ENCODE measurements at regions not wholly inside any gene's neighbourhood (a gene's known extent, or its start where the extent isn't known, plus 50 kb on each side); places are given as distances from the start of the nearest gene placed in this dataset.
A peak's percentile ranks its signal among the peaks of the same experiment; 100 is the strongest.

DNA sequence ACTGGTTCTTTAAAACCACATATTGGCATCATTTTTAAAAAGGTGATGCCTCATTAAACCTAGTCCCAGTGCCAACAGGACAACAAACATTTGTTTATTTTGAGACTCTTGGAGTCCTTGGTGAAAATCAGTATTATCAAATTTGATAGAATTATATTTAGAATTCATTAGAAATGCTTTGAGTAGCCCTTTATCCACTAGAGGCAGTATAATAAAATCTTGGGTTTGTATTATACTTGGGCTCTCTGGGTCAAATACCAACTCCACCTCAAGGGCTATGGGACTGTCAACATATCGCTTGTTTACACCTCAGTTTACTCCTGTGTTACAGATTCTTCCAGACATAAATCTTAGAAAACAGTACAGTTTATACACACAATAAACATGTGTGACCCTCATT lies 335.7 kb upstream of the FSTL5 start:
- TF ChIP-seq NRF1 (conservative IDR thresholded peaks at IDR 0.05; ENCODE audit: low read depth, low read length) (no peak), TCF3 (IDR thresholded peaks at IDR 0.05; ENCODE audit: borderline replicate concordance, insufficient read depth, low read depth, low read length) (no peak)
- TF ChIP-seq, protein P1, sequence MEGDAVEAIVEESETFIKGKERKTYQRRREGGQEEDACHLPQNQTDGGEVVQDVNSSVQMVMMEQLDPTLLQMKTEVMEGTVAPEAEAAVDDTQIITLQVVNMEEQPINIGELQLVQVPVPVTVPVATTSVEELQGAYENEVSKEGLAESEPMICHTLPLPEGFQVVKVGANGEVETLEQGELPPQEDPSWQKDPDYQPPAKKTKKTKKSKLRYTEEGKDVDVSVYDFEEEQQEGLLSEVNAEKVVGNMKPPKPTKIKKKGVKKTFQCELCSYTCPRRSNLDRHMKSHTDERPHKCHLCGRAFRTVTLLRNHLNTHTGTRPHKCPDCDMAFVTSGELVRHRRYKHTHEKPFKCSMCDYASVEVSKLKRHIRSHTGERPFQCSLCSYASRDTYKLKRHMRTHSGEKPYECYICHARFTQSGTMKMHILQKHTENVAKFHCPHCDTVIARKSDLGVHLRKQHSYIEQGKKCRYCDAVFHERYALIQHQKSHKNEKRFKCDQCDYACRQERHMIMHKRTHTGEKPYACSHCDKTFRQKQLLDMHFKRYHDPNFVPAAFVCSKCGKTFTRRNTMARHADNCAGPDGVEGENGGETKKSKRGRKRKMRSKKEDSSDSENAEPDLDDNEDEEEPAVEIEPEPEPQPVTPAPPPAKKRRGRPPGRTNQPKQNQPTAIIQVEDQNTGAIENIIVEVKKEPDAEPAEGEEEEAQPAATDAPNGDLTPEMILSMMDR (IDR thresholded peaks at IDR 0.05 in 2 of 3, conservative IDR thresholded peaks at IDR 0.05 in 1 of 3; ENCODE audit: control insufficient read depth in 2 of 3, extremely low read depth in 1 of 3, insufficient read depth in 1 of 3, low read depth in 3 of 3, low read length in 3 of 3): peak in 1 of 3 experiments; percentile 30; a peak in 2 of 6 replicates
- Histone ChIP-seq H3K9ac (ENCODE audit: control insufficient read depth, insufficient read depth, low read length) (no peak overlapping the region), H3K4me2 (ENCODE audit: control insufficient read depth, insufficient read depth) (no peak overlapping the region), H3K4me3 (no peak overlapping the region), H3K4me1 (ENCODE audit: control insufficient read depth, insufficient read depth, low read length) (no peaks in the 10 kb centered on the region), H3K79me2 (ENCODE audit: control insufficient read depth, insufficient read depth, low read length) (no peaks in the 10 kb centered on the region), H3K27ac (ENCODE audit: control insufficient read depth, insufficient read depth) (no peak overlapping the region), H4K20me1 (ENCODE audit: control insufficient read depth, insufficient read depth) (no peaks in the 10 kb centered on the region), H3K36me3 (ENCODE audit: control insufficient read depth in 2 of 2, insufficient read depth in 2 of 2, low read length in 1 of 2) (no peaks in the 10 kb centered on the region), H2AFZ (ENCODE audit: control insufficient read depth, low read depth, low read length) (no peak overlapping the region), H3K27me3 (replicated peaks in 1 of 2; ENCODE audit: control insufficient read depth in 2 of 2, insufficient read depth in 2 of 2, low read length in 1 of 2) (no peaks in the 10 kb centered on the region), H3K9me3 (replicated peaks; ENCODE audit: control insufficient read depth, insufficient read depth, low read length) (no peaks in the 10 kb centered on the region)
- ChIA-PET RAD21 (ENCODE audit: unreplicated experiment) (interaction anchor here (0.8 to 1.2 kb wide), 4 partner anchors 14 to 538 kb away, joined by 3 read pairs; no protein-coding TSS in a partner anchor), CTCF (interaction anchor here (1.0 to 3.6 kb wide), 5 partner anchors 9 to 1049 kb away, joined by 3 to 25 read pairs (median 13); no protein-coding TSS in a partner anchor), SMC1A (ENCODE audit: uncharacterized antibody, unreplicated experiment) (interaction anchor here (0.6 to 1.2 kb wide), 3 partner anchors 18 to 538 kb away, joined by 3 read pairs; no protein-coding TSS in a partner anchor), POLR2A (no interaction called here)
- FAIRE-seq: no peak
- ATAC-seq: peak; percentile 76
- 0% methylated on average over 1 of the region's 1 CpG for WGBS (ENCODE audit: insufficient coverage, insufficient replicate concordance, low lambda C conversion rate, missing lambda C conversion rate)
- intact Hi-C loops (cut with micrococcal nuclease; ENCODE audit: unreplicated experiment) (loop anchor here (5.0 kb wide), 1 partner anchor 458 kb away; no protein-coding TSS in a partner anchor), in situ Hi-C loops (cut with MboI) (loop anchor here (10.0 kb wide), 2 partner anchors 535 to 1045 kb away; no protein-coding TSS in a partner anchor)
- no peak for DNase-seq (ENCODE audit: low read depth, low spot score)
- no TSS peak for BruUV-seq (replicated peaks)

DNA sequence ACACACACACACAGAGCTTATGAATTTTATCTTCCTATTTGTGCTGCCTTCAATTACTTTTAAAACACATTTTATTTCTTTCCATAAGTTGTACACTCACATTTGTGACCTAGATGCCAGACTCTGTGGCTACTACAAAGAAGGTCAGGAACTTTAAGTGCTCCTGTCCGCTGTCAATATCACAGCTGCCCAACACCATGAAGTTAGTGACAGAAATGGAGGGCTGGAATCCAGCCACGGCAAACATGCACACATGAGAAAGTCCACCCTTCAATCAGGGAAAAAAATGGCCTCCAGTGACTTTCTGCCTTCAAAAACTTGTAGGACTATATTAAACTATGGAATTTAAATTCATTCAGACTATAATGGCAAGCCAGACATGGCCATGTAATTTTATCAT lies 334.4 kb upstream of the FSTL5 start:
- 17% methylated on average over 2 of the region's 2 CpGs for WGBS (ENCODE audit: insufficient coverage, insufficient replicate concordance, low lambda C conversion rate, missing lambda C conversion rate)
- Histone ChIP-seq H2AFZ (ENCODE audit: control insufficient read depth, low read depth, low read length) (no peak overlapping the region), H3K79me2 (ENCODE audit: control insufficient read depth, insufficient read depth, low read length) (no peaks in the 10 kb centered on the region), H3K27me3 (replicated peaks in 1 of 2; ENCODE audit: control insufficient read depth in 2 of 2, insufficient read depth in 2 of 2, low read length in 1 of 2) (no peaks in the 10 kb centered on the region), H4K20me1 (ENCODE audit: control insufficient read depth, insufficient read depth) (no peaks in the 10 kb centered on the region), H3K4me1 (ENCODE audit: control insufficient read depth, insufficient read depth, low read length) (no peaks in the 10 kb centered on the region), H3K9ac (ENCODE audit: control insufficient read depth, insufficient read depth, low read length) (no peak overlapping the region), H3K27ac (ENCODE audit: control insufficient read depth, insufficient read depth) (no peak overlapping the region), H3K4me3 (no peak overlapping the region), H3K9me3 (replicated peaks; ENCODE audit: control insufficient read depth, insufficient read depth, low read length) (no peaks in the 10 kb centered on the region), H3K4me2 (ENCODE audit: control insufficient read depth, insufficient read depth) (no peak overlapping the region), H3K36me3 (ENCODE audit: control insufficient read depth in 2 of 2, insufficient read depth in 2 of 2, low read length in 1 of 2) (no peaks in the 10 kb centered on the region)
- ChIA-PET SMC1A (ENCODE audit: uncharacterized antibody, unreplicated experiment) (interaction anchor here (0.6 to 1.7 kb wide), 14 partner anchors 15 to 1298 kb away, joined by 3 to 13 read pairs (median 4); no protein-coding TSS in a partner anchor), POLR2A (interaction anchor here (0.6 kb wide), 1 partner anchor 687 kb away, joined by 5 read pairs; no protein-coding TSS in a partner anchor), RAD21 (ENCODE audit: unreplicated experiment) (interaction anchor here (0.7 to 2.3 kb wide), 6 partner anchors 15 to 539 kb away, joined by 3 to 7 read pairs (median 3); no protein-coding TSS in a partner anchor), CTCF (interaction anchor here (0.6 to 3.6 kb wide), 27 partner anchors 10 to 1187 kb away, joined by 3 to 25 read pairs (median 3); no protein-coding TSS in a partner anchor)
- no peak for ATAC-seq
- no peak for DNase-seq (ENCODE audit: low read depth, low spot score)
- no TSS peak for BruUV-seq (replicated peaks)
- in situ Hi-C loops (cut with MboI): loop anchor here (10.0 kb wide), 2 partner anchors 537 to 1047 kb away; no protein-coding TSS in a partner anchor
- intact Hi-C loops (cut with micrococcal nuclease; ENCODE audit: unreplicated experiment): loop anchor here (5.0 kb wide), 1 partner anchor 459 kb away; no protein-coding TSS in a partner anchor
- FAIRE-seq: no peak
- TF ChIP-seq, protein P2, sequence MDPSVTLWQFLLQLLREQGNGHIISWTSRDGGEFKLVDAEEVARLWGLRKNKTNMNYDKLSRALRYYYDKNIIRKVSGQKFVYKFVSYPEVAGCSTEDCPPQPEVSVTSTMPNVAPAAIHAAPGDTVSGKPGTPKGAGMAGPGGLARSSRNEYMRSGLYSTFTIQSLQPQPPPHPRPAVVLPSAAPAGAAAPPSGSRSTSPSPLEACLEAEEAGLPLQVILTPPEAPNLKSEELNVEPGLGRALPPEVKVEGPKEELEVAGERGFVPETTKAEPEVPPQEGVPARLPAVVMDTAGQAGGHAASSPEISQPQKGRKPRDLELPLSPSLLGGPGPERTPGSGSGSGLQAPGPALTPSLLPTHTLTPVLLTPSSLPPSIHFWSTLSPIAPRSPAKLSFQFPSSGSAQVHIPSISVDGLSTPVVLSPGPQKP (IDR thresholded peaks at IDR 0.05; ENCODE audit: low read depth, low read length): no peak
- TF ChIP-seq BMI1 (IDR thresholded peaks at IDR 0.05; ENCODE audit: borderline replicate concordance) (no peak), FOXM1 (IDR thresholded peaks at IDR 0.05; ENCODE audit: low read depth, low read length) (no peak), CHD2 (IDR thresholded peaks at IDR 0.05; ENCODE audit: borderline replicate concordance, low read depth, low read length) (no peak), ATF2 (IDR thresholded peaks at IDR 0.05; ENCODE audit: low read length) (no peak), ZBTB33 (IDR thresholded peaks at IDR 0.05) (no peak)

Data from GM12878 (cell line).